Urinary bladder (tissue), 3 donors: ENCODE measurements at regions not wholly inside any gene's neighbourhood (a gene's known extent, or its start where the extent isn't known, plus 50 kb on each side); places are given as distances from the start of the nearest gene placed in this dataset.

Source experiments
- DNase-seq: peaks from one replicate; pipeline ENCODE4 v3.0.0-alpha.2; 2015; ENCODE audit errors: extremely low spot score
- H3K27ac ChIP-seq: one replicate; pipeline ENCODE4 v1.5.1; 2013; ENCODE audit warnings: low read depth, mild to moderate bottlenecking, moderate library complexity
- H3K36me3 ChIP-seq: one replicate; pipeline ENCODE4 v1.6.1; 2013; ENCODE audit warnings: mild to moderate bottlenecking, moderate library complexity; ENCODE audit not compliant: insufficient read depth
- H3K4me1 ChIP-seq: one replicate; pipeline ENCODE4 v1.6.1; 2013; ENCODE audit warnings: mild to moderate bottlenecking, moderate library complexity; ENCODE audit not compliant: insufficient read depth
- H3K4me3 ChIP-seq: one replicate; pipeline ENCODE4 v1.5.1; 2013; ENCODE audit warnings: low read depth, low read length
- WGBS: extraction: QIAGEN DNeasy Blood & Tissue Kit; methylation state at CpG from one replicate; pipeline ENCODE4 v1.1.7; 2013; 5-methylcytosine and 5-hydroxymethylcytosine counted together
- donor health status: healthy with polysubstance abuse.
- donor health status: healthy.

GRCh38 chr5:121138495-121138907 lies 674.4 kb downstream of the PRR16 start:
- H3K27ac ChIP-seq = no peak overlapping the region
- 65% methylated on average over 1 of the region's 1 CpG for WGBS
- DNase-seq = no peak
- no peaks in the 10 kb centered on the region for H3K4me1 ChIP-seq
- no peaks in the 10 kb centered on the region for H3K36me3 ChIP-seq
- no peak overlapping the region for H3K4me3 ChIP-seq

GRCh38 chr5:121138952-121139351 lies 674.9 kb downstream of the PRR16 start:
- DNase-seq = no peak
- Histone ChIP-seq H3K4me3 (no peak overlapping the region), H3K27ac (no peak overlapping the region), H3K4me1 (no peaks in the 10 kb centered on the region), H3K36me3 (no peaks in the 10 kb centered on the region)
- WGBS = 77% methylated on average over 1 of the region's 1 CpG

- DNase-seq = no peak
- Histone ChIP-seq H3K36me3 (no peaks in the 10 kb centered on the region), H3K4me3 (no peak overlapping the region), H3K4me1 (no peaks in the 10 kb centered on the region), H3K27ac (no peak overlapping the region)
- 56% methylated on average over 1 of the region's 1 CpG for WGBS
Observed at GRCh38 chr5:121144764-121145163, 680.7 kb downstream of the PRR16 start.

GRCh38 chr5:121151534-121151933 lies 687.4 kb downstream of the PRR16 start:
- Histone ChIP-seq H3K4me3 (no peak overlapping the region), H3K36me3 (no peaks in the 10 kb centered on the region), H3K4me1 (no peaks in the 10 kb centered on the region), H3K27ac (no peak overlapping the region)
- WGBS = 87% methylated on average over 2 of the region's 2 CpGs
- no peak for DNase-seq

- Histone ChIP-seq H3K4me1 (no peaks in the 10 kb centered on the region), H3K27ac (no peak overlapping the region), H3K4me3 (no peak overlapping the region), H3K36me3 (no peaks in the 10 kb centered on the region)
- no peak for DNase-seq
Observed at GRCh38 chr5:121152411-121152810, 688.3 kb downstream of the PRR16 start.

GRCh38 chr5:121156565-121156964 lies 692.5 kb downstream of the PRR16 start:
- no peak overlapping the region for H3K4me3 ChIP-seq
- DNase-seq = no peak

GRCh38 chr5:121158451-121158850 lies 693.2 kb upstream of the FTMT start:
- H3K27ac ChIP-seq = no peak overlapping the region
- H3K4me1 ChIP-seq = no peaks in the 10 kb centered on the region
- no peak overlapping the region for H3K4me3 ChIP-seq
- H3K36me3 ChIP-seq = no peaks in the 10 kb centered on the region
- DNase-seq = no peak

More at GRCh38 chr5:121156565-121156964, 692.5 kb downstream of the PRR16 start:
- Histone ChIP-seq H3K36me3 (no peaks in the 10 kb centered on the region), H3K27ac (no peak overlapping the region), H3K4me1 (no peaks in the 10 kb centered on the region)
- WGBS = 84% methylated on average over 1 of the region's 1 CpG

GRCh38 chr5:121160591-121160990 lies 691.1 kb upstream of the FTMT start:
- H3K36me3 ChIP-seq = no peaks in the 10 kb centered on the region
- no peak for DNase-seq
- no peak overlapping the region for H3K27ac ChIP-seq
- 83% methylated on average over 1 of the region's 1 CpG for WGBS
- no peak overlapping the region for H3K4me3 ChIP-seq
- no peaks in the 10 kb centered on the region for H3K4me1 ChIP-seq

- Histone ChIP-seq H3K4me3 (no peak overlapping the region), H3K4me1 (no peaks in the 10 kb centered on the region), H3K27ac (no peak overlapping the region), H3K36me3 (no peaks in the 10 kb centered on the region)
- DNase-seq = no peak
- WGBS = 78% methylated on average over 10 of the region's 10 CpGs
Observed at GRCh38 chr5:121164632-121165031, 687.0 kb upstream of the FTMT start.

GRCh38 chr5:121171361-121171760 lies 680.3 kb upstream of the FTMT start:
- Histone ChIP-seq H3K36me3 (no peaks in the 10 kb centered on the region), H3K27ac (no peak overlapping the region), H3K4me3 (no peak overlapping the region), H3K4me1 (no peaks in the 10 kb centered on the region)
- no peak for DNase-seq

GRCh38 chr5:121171834-121172233 lies 679.8 kb upstream of the FTMT start:
- Histone ChIP-seq H3K36me3 (no peaks in the 10 kb centered on the region), H3K4me1 (no peaks in the 10 kb centered on the region), H3K27ac (no peak overlapping the region), H3K4me3 (no peak overlapping the region)
- WGBS = 51% methylated on average over 2 of the region's 2 CpGs
- no peak for DNase-seq

- no peaks in the 10 kb centered on the region for H3K36me3 ChIP-seq
- no peak for DNase-seq
- H3K4me1 ChIP-seq = no peaks in the 10 kb centered on the region
- no peak overlapping the region for H3K27ac ChIP-seq
- 20% methylated on average over 1 of the region's 1 CpG for WGBS
- H3K4me3 ChIP-seq = no peak overlapping the region
Observed at GRCh38 chr5:121174351-121174750, 677.3 kb upstream of the FTMT start.

GRCh38 chr5:121175986-121176385 lies 675.7 kb upstream of the FTMT start:
- no peaks in the 10 kb centered on the region for H3K36me3 ChIP-seq
- 81% methylated on average over 3 of the region's 3 CpGs for WGBS

GRCh38 chr5:121182788-121183490 lies 668.7 kb upstream of the FTMT start:
- 70% methylated on average over 6 of the region's 6 CpGs for WGBS

More at GRCh38 chr5:121175986-121176385, 675.7 kb upstream of the FTMT start:
- Histone ChIP-seq H3K4me1 (no peaks in the 10 kb centered on the region), H3K4me3 (no peak overlapping the region), H3K27ac (no peak overlapping the region)
- no peak for DNase-seq

GRCh38 chr5:121188849-121189248 lies 662.8 kb upstream of the FTMT start:
- Histone ChIP-seq H3K36me3 (no peaks in the 10 kb centered on the region), H3K27ac (no peak overlapping the region), H3K4me3 (no peak overlapping the region), H3K4me1 (no peaks in the 10 kb centered on the region)
- 82% methylated on average over 3 of the region's 3 CpGs for WGBS
- DNase-seq = no peak

More at GRCh38 chr5:121182788-121183490, 668.7 kb upstream of the FTMT start:
- Histone ChIP-seq H3K4me3 (no peak overlapping the region), H3K4me1 (no peaks in the 10 kb centered on the region), H3K27ac (no peak overlapping the region), H3K36me3 (no peaks in the 10 kb centered on the region)
- no peak for DNase-seq
